Stimulated activated CD4-positive, alpha-beta T cell treated with anti-CD3 and anti-CD28 coated beads, Interleukin-4, amount 100 ng/mL, for 4 hours (primary cell): ENCODE measurements at regions not wholly inside any gene's neighbourhood (a gene's known extent, or its start where the extent isn't known, plus 50 kb on each side); places are given as distances from the start of the nearest gene placed in this dataset.
"Not testable (repeated sequence)": the region's sequence is repeated elsewhere in the genome, so short reads cannot be mapped to it uniquely, and the experiment has no call there.

ENCODE experiments used
- DNase-seq, 2 experiments: peaks; one replicate each; pipeline ENCODE4 v3.0.0-alpha.2; 2020

DNA sequence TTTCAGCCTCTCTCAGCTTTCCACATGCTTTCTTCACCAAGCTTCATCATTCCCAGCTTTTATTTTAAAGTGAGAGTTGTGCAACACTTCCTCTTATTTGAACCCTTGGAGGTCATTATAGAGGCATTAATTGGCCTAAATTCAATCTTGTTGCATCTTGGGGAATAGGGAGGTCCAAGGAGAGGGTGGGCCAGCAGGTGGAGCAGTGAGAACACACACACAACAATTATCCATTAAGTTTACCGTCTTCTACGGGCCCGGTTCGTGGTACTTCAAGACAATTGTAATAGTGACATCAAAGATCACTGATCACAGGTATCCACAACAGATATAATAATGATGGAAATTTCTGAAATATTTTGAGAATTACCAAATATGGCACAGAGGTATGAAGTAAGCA is 457.2 kb upstream of the SMIM21 start:
- no peak for DNase-seq

DNA sequence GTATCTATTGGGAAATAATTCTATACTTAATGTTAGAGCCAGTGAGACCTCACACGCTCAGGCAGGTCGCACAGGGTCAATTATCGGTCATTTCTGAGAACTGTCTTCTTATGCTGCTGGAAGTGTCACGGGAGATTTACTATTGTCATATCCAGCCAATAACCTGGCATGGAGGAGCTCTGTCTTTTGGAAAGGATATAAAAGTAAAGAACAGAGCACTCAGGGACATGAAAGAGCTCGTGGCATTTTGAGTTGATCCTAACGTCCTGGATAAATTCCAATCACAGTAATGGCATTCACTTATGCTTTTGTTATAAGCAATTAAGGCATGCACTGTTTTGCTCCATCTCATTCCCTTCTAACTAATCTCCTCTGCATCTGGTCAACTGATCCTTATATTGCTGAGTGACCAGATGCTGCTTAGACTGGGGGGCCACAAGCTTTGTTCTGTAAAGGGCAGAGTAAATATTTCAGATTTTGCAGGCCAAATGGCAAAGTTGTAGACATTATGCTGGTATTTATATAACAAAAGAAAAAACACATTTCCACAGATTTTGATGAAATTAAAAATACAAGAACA is 453.5 kb upstream of the SMIM21 start:
- no peak for DNase-seq

DNA sequence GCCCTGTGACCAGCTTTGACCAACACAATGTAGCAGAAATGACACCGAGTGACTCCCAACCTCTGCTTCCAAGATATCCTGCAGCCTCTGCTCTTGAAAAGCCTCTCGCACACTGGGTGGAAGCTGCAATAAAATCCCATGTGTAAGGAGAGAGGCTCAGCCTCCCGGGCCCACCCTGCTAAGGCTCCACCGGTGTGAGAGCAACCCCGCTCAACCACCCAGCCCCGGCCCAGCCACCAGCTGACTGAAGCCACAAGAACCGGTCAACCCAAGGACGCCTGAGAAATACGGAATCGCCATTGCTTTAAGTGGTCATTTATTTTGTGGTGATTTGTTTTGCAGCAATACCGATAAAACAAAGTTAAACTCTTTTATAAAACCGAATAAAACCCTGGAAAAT is 452.8 kb upstream of the SMIM21 start:
- DNase-seq = no peak

DNA sequence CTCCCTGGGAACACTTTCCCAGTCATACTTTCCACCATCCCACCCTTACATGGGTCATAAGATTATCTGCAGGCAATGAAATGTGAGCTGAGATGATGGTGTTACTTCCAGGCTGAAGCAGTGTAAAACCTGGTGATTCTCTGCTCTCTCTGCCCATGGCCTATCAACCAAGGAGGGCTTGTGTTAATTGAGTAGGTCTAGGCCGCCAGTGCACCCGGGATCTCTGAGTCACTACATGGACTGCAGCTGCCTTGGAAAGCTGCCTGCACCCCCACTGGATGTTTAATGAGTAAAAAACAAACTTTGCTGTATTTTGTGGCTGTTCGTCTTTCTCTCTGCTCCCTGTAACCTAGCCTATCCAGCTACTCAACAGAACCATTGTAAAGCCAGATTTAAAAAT is 451.7 kb upstream of the SMIM21 start:
- no peak for DNase-seq

GRCh38 chr18:75875559-75875958 is 448.1 kb upstream of the SMIM21 start:
- no peak for DNase-seq

DNA sequence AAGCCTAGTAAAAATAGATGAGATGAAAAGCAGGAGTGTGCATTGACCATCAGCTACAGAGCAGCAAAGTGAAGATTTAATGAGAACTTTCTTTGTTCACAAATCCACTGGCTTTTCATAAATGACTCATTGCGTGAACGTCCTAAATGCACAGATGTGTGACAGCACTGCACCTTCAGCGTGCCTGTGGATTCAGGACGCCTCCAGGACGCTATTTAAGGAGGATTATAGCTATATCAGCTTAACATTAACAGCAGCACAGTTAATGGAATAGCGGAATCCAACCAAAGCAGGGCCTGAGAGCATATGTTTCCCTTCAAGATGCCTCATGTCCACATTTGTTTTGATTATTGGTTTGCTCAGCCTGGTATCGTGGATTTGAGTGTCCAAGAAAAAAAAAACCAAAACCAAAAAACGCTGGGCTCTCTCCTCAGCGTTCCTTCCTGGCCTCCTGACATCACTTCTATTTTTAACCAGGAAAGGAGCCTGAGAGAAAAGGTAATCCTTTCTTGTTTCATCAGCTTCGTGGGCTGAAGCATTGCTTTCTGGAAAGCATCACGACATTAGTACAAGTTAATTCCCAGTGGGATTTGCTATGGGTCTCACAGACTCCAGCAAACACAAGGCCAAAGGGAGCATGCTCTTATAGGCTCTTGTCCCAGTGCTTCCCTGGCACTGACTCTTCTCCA is 447.0 kb upstream of the SMIM21 start:
- DNase-seq = no peak

DNA sequence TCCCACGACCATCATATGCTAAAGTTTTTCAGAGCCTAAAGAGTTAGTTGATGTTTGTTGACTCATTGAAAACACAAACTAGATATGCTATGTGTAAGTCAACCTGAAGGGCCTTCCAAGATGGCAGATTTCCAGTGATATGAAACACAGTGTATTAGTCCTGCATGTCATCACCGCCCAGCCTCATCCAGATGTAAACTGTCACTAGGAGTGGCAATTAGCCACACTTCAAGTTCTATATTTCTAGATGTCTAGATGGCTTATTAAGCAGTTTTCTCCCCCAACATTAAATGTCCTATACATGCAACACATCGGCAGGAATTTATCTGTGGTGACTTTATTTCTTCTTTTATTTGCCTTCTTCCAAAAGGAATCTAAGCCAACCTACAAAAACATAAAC is 444.1 kb upstream of the SMIM21 start:
- DNase-seq = no peak

DNA sequence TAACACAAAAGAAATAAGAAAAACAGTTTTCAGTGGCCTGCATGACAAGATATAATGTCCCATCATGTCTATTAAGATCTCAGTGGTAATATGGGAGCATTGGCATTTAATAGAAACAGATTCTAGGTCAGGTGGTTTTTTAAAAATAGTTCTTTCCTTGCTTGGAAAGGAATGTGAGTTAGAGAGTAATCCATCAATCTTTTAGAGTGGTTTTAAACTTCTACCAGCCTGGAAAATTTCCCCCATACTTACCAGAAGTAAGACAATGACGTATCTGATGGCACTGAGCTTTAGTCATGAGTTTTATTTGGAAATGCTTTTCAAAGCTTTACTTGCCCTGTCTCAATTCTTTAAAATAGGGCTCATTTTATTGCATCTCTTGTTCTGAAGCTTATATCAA is 441.7 kb upstream of the SMIM21 start:
- no peak for DNase-seq

GRCh38 chr18:75868031-75868430 is 440.5 kb upstream of the SMIM21 start:
- no peak for DNase-seq

GRCh38 chr18:75865639-75866038 is 438.1 kb upstream of the SMIM21 start:
- DNase-seq = no peak

- no peak for DNase-seq
Measured at GRCh38 chr18:75864816-75865215, 437.3 kb upstream of the SMIM21 start.

DNA sequence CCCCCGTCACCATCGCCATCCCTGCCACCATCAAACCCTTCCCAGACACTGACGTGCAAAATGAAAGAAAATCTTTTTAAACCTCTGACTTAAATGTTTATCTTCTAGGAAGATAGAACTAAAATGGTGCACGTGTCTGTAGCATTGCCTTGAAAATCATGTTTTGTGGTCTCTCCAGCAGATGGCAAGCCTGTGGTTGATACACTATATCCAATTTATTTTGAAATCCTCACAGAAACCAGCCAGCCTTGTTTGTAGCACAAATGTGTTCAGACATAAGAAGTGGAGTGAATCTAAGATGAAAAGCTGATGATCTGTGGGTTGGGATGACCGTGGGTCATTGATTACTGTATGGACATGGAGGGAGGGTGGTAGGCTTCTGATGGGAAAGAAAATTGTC is 436.2 kb upstream of the SMIM21 start:
- no peak for DNase-seq

DNA sequence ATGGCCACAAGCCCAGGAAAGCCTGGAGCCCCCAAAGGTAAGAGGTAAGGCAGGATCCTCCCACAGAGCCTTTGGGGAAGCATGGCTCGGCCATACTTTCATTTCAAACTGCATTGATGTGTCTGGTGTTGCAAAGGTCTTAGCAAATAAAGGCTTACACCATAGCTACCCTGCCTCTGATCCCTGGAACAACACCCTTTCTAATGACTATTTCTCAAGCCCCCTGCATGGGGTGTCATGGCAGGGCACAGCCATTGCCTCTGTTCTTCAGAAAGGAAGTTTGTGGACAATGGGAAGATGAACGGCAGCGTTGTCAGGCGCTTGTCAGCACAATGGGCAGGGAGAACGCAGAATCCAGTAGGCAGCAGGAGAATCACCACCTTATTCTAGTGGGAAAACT is 435.0 kb upstream of the SMIM21 start:
- no peak for DNase-seq

DNA sequence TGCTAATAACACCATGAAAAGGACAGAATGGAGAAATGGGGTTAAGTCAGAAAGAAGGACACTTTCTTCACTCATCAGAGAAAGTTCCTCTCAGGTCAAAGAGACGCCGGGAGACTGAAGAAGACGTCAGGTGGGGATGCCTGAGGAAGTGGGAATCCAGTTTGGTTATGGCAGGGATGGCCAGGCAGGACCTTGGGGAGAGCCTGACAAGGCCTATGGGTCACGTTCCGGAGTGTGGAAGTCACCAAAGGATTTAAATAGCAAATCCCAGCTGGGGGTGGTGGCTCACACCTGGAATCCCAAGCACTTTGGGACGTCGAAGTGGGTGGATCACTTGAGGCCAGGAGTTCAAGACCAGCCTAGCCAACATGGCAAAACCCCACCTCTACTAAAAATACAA is 432.7 kb upstream of the SMIM21 start:
- DNase-seq = no peak

- no peak for DNase-seq
Measured at GRCh38 chr18:75859533-75859932, 432.0 kb upstream of the SMIM21 start.

GRCh38 chr18:75858754-75859153 is 431.3 kb upstream of the SMIM21 start:
- DNase-seq = no peak

- no peak for DNase-seq
Measured at GRCh38 chr18:75857558-75857957, 430.1 kb upstream of the SMIM21 start.

- no peak for DNase-seq
Measured at GRCh38 chr18:75854808-75855207, 427.3 kb upstream of the SMIM21 start.

DNA sequence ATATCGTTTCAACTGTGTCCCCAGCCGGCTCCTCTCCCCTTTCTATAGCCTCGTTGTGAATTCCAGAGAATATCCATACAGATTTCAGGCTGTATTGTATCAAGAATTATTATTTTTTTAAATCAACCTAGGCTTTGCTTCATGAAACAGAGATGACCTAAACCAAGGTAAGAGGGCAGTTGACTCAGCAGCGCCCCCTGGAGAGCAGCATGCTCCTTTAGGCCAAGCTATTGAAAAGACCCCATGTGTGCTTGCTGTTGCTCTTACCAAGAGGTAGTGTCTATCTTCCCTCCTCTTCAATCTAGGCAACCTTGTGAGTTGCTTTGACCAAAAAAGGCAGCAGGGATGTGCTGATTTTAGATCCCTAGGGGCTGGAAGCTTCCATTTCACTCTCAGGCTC is 426.7 kb upstream of the SMIM21 start:
- peak in 1 of 2 experiments; percentile 9 for DNase-seq

DNA sequence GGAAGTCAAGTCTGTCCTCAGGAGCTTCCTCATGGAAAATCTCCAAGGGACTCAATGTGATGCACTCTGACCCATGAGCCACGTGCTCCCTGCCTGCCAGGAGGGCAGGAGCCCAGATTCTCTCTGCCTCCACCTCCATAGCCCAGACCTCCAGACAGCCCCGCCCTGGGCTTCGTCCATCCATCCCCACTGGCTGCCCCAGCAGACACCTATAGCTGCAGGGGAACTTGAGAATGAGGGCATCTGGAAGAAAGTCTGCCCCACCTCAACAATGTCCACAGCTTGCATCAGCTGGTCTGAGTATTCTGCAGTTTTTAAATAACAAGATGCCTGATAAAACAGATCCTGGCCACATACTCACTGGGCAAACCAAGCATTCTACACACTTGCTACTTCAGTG is 418.8 kb upstream of the SMIM21 start:
- DNase-seq = no peak

- DNase-seq = no peak
Measured at GRCh38 chr18:75845413-75845812, 417.9 kb upstream of the SMIM21 start.

- no peak for DNase-seq
Measured at GRCh38 chr18:75844146-75844545, 416.6 kb upstream of the SMIM21 start.

GRCh38 chr18:75840131-75840530 is 412.6 kb upstream of the SMIM21 start:
- no peak for DNase-seq

DNA sequence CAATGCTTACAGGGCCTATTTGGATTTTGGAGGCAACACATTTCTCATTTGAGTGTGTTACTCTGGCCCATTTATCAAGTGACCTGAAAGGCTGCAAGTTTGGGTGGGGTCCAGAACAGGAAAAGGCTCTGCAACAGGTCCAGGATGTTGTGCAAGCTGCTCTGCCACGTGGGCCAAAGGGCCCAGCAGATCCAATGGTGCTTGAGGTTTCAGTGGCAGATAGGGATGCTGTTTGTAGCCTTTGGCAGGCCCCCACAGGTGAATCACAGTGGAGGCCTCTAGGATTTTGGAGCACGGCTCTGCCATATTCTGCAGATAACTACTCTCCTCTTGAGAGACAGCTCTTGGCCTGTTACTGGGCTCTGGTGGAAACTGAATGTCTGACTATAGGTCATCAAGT is 412.2 kb upstream of the SMIM21 start:
- DNase-seq = not testable (repeated sequence)

DNA sequence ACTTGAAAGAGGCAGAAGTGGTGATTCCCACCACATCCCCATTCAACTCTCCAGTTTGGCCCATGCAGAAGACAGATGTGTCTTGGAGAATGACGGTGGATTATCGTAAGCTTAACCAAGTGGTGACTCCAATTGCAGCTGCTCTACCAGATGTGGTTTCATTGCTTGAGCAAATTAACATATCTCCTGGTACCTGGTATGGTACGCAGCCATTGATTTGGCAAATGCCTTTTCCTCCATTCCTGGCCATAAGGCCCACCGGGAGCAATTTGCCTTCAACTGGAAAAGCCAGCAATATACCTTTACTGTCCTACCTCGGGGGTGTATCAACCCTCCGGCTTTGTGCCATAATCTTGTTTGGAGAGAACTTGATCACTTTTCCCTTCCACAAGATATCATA is 411.5 kb upstream of the SMIM21 start:
- no peak for DNase-seq
